Gastroesophageal sphincter (tissue), 4 donors: ENCODE measurements at regions not wholly inside any gene's neighbourhood (a gene's known extent, or its start where the extent isn't known, plus 50 kb on each side); places are given as distances from the start of the nearest gene placed in this dataset.
A peak's percentile ranks its signal among the peaks of the same experiment; 100 is the strongest.

ENCODE experiments used
- ATAC-seq: fragments of 150-250 bp; one replicate; pipeline ENCODE4 v1.9.1; 2016; ENCODE audit warnings: mild to moderate bottlenecking, moderate library complexity
- H3K27ac ChIP-seq, 4 donors: fragments of 200-600 bp; sonication (generic) in 3 of 4; 1 replicate in 3 of 4; 2 replicates in 1 of 4; pipeline ENCODE4 v1.5.1; 2016 to 2019
- H3K27me3 ChIP-seq: fragments of 200-600 bp; sonication (generic); one replicate; pipeline ENCODE4 v1.5.1; 2019
- H3K36me3 ChIP-seq, 2 donors: fragments of 200-600 bp; sonication (generic); one replicate each; pipeline ENCODE4 v1.5.1; 2019; ENCODE audit warnings: control low read depth in 1 of 2
- H3K4me1 ChIP-seq, 3 donors: fragments of 200-600 bp; sonication (generic); 1 replicate in 2 of 3; 2 replicates in 1 of 3; pipeline ENCODE4 v1.5.1; 2016 to 2019; ENCODE audit warnings: control low read depth in 2 of 3
- H3K4me3 ChIP-seq, 2 donors: fragments of 200-600 bp; sonication (generic); one replicate each; pipeline ENCODE4 v1.5.1; 2019; ENCODE audit warnings: mild to moderate bottlenecking in 1 of 2, moderate library complexity in 1 of 2
- H3K9me3 ChIP-seq, 3 donors: fragments of 200-600 bp; sonication (generic); one replicate each; pipeline ENCODE4 v1.5.1; 2017 to 2019; ENCODE audit warnings: control low read depth in 2 of 3
- CTCF ChIP-seq, 4 experiments: fragments of 200-600 bp in 2 of 4; fragments of 450-650 bp in 2 of 4; sonication (generic) in 1 of 4; IDR thresholded peaks; one replicate each; pipeline ENCODE4 v1.5.1; 2017 to 2019; ENCODE audit warnings: antibody characterized with exemption in 4 of 4, mild to moderate bottlenecking in 2 of 4, moderate library complexity in 2 of 4
- EP300 ChIP-seq: sonication (generic); formaldehyde crosslinking; IDR thresholded peaks from one replicate; pipeline ENCODE4 v1.6.1; 2017; ENCODE audit warnings: antibody characterized with exemption, mild to moderate bottlenecking
- POLR2A ChIP-seq, 2 donors: fragments of 450-650 bp; IDR thresholded peaks; one replicate each; pipeline ENCODE4 v1.6.1; 2017; ENCODE audit warnings: antibody characterized with exemption in 2 of 2, mild to moderate bottlenecking in 2 of 2, moderate library complexity in 1 of 2
- POLR2AphosphoS5 ChIP-seq: sonication (generic); formaldehyde crosslinking; IDR thresholded peaks from one replicate; pipeline ENCODE4 v1.6.1; 2017; ENCODE audit warnings: antibody characterized with exemption
- WGBS, 2 donors: methylation state at CpG; one replicate each; pipeline ENCODE4 v1.1.5; 2018; ENCODE audit warnings: low coverage in 1 of 2; 5-methylcytosine and 5-hydroxymethylcytosine counted together

GRCh38 chr2:84031312-84032050 lies 427.6 kb downstream of the SUCLG1 start:
- ATAC-seq: no peak
- Histone ChIP-seq H3K4me3 (no peak overlapping the region), H3K9me3 (no peaks in the 10 kb centered on the region), H3K36me3 (no peaks in the 10 kb centered on the region), H3K27ac (no peak overlapping the region), H3K27me3 (no peaks in the 10 kb centered on the region), H3K4me1 (no peaks in the 10 kb centered on the region)
- TF ChIP-seq POLR2AphosphoS5 (no peak), POLR2A (IDR thresholded peaks at IDR 0.05) (no peak), CTCF (IDR thresholded peaks at IDR 0.05) (no peak), EP300 (no peak)
- WGBS, 2 donors: 94 to 95% methylated on average over 5 of the region's 5 CpGs

GRCh38 chr2:84029903-84030575 lies 429.0 kb downstream of the SUCLG1 start:
- WGBS, 2 donors: 83 to 86% methylated on average over 2 to 4 of the region's 4 CpGs
- TF ChIP-seq EP300 (no peak), POLR2AphosphoS5 (no peak), CTCF (IDR thresholded peaks at IDR 0.05) (no peak), POLR2A (IDR thresholded peaks at IDR 0.05) (no peak)
- H3K36me3 ChIP-seq: no peaks in the 10 kb centered on the region
- ATAC-seq: no peak
- H3K4me3 ChIP-seq: no peak overlapping the region
- no peaks in the 10 kb centered on the region for H3K27me3 ChIP-seq
- H3K4me1 ChIP-seq: no peaks in the 10 kb centered on the region
- no peaks in the 10 kb centered on the region for H3K9me3 ChIP-seq
- H3K27ac ChIP-seq: no peak overlapping the region

GRCh38 chr2:84026818-84027217 lies 432.3 kb downstream of the SUCLG1 start:
- ATAC-seq: no peak
- no peaks in the 10 kb centered on the region for H3K36me3 ChIP-seq
- no peaks in the 10 kb centered on the region for H3K9me3 ChIP-seq
- 85 to 92% methylated on average over 3 of the region's 3 CpGs for WGBS, 2 donors
- no peaks in the 10 kb centered on the region for H3K27me3 ChIP-seq
- no peak overlapping the region for H3K27ac ChIP-seq
- H3K4me1 ChIP-seq: no peaks in the 10 kb centered on the region
- no peak for TF ChIP-seq CTCF (IDR thresholded peaks at IDR 0.05)
- TF ChIP-seq POLR2AphosphoS5: no peak
- TF ChIP-seq POLR2A (IDR thresholded peaks at IDR 0.05): no peak
- no peak for TF ChIP-seq EP300
- no peak overlapping the region for H3K4me3 ChIP-seq

GRCh38 chr2:84022810-84023431 lies 436.2 kb downstream of the SUCLG1 start:
- H3K4me3 ChIP-seq: no peak overlapping the region
- TF ChIP-seq POLR2A (IDR thresholded peaks at IDR 0.05) (no peak), CTCF (IDR thresholded peaks at IDR 0.05) (peak; percentile 8 to 56 (median 24))
- 34 to 36% methylated on average over 5 of the region's 5 CpGs for WGBS, 2 donors
- H3K36me3 ChIP-seq: no peaks in the 10 kb centered on the region
- no peak for ATAC-seq
- no peaks in the 10 kb centered on the region for H3K9me3 ChIP-seq
- no peak overlapping the region for H3K27ac ChIP-seq
- H3K27me3 ChIP-seq: no peaks in the 10 kb centered on the region
- no peaks in the 10 kb centered on the region for H3K4me1 ChIP-seq

GRCh38 chr2:84017010-84017409 lies 442.1 kb downstream of the SUCLG1 start:
- Histone ChIP-seq H3K27me3 (no peaks in the 10 kb centered on the region), H3K27ac (no peak overlapping the region), H3K4me1 (no peaks in the 10 kb centered on the region), H3K4me3 (no peak overlapping the region), H3K9me3 (no peaks in the 10 kb centered on the region), H3K36me3 (no peaks in the 10 kb centered on the region)
- ATAC-seq: no peak
- no peak for TF ChIP-seq CTCF (IDR thresholded peaks at IDR 0.05)
- no peak for TF ChIP-seq POLR2AphosphoS5
- TF ChIP-seq POLR2A (IDR thresholded peaks at IDR 0.05): no peak
- no peak for TF ChIP-seq EP300
